GM10266 (cell line): ENCODE measurements at regions not wholly inside any gene's neighbourhood (a gene's known extent, or its start where the extent isn't known, plus 50 kb on each side); places are given as distances from the start of the nearest gene placed in this dataset.

Experiments
- DNase-seq: peaks from one replicate; pipeline ENCODE4 v3.0.0; 2012; ENCODE audit errors: extremely low spot score
- CTCF ChIP-seq: IDR thresholded peaks from 2 replicates; pipeline ENCODE4 v1.5.1; 2012; ENCODE audit warnings: mild to moderate bottlenecking, low read depth; ENCODE audit not compliant: control insufficient read depth, insufficient read depth; ENCODE audit errors: missing control alignments

- TF ChIP-seq CTCF = no peak
- DNase-seq = no peak
These were observed 390.9 kb downstream of the LRRC70 start for GRCh38 chr5:62969409-62970120.

- DNase-seq = no peak
- no peak for TF ChIP-seq CTCF
These were observed 385.8 kb downstream of the LRRC70 start for GRCh38 chr5:62964428-62964827.

GRCh38 chr5:62960781-62961180 is 382.2 kb downstream of the LRRC70 start:
- TF ChIP-seq CTCF = no peak
- DNase-seq = no peak

- no peak for DNase-seq
- no peak for TF ChIP-seq CTCF
These were observed 378.0 kb downstream of the LRRC70 start for GRCh38 chr5:62956597-62956996.

- no peak for TF ChIP-seq CTCF
- no peak for DNase-seq
These were observed 376.0 kb downstream of the LRRC70 start for GRCh38 chr5:62954578-62954977.

GRCh38 chr5:62948301-62948700 is 369.7 kb downstream of the LRRC70 start:
- no peak for DNase-seq
- TF ChIP-seq CTCF = no peak

GRCh38 chr5:62942384-62942783 is 363.8 kb downstream of the LRRC70 start:
- no peak for DNase-seq

More at GRCh38 chr5:62942384-62942783, 363.8 kb downstream of the LRRC70 start:
- TF ChIP-seq CTCF = no peak
